Esophagus (tissue), 2 donors: ENCODE measurements at regions not wholly inside any gene's neighbourhood (a gene's known extent, or its start where the extent isn't known, plus 50 kb on each side); places are given as distances from the start of the nearest gene placed in this dataset.

Source experiments
- H3K27ac ChIP-seq, 2 donors: one replicate each; pipeline ENCODE4 v1.5.1; 2013; ENCODE audit warnings: low read depth in 2 of 2, mild to moderate bottlenecking in 2 of 2, inconsistent platforms in 1 of 2, low read length in 1 of 2, moderate library complexity in 1 of 2
- H3K27me3 ChIP-seq, 2 donors: one replicate each; pipeline ENCODE4 v1.6.1; 2013; ENCODE audit warnings: low read length in 2 of 2, control low read depth in 1 of 2, mild to moderate bottlenecking in 1 of 2; ENCODE audit not compliant: insufficient read depth in 2 of 2, control insufficient read depth in 1 of 2
- H3K36me3 ChIP-seq, 2 donors: one replicate each; pipeline ENCODE4 v1.6.1; 2013; ENCODE audit warnings: low read length in 1 of 2; ENCODE audit not compliant: control insufficient read depth in 2 of 2, insufficient read depth in 2 of 2
- H3K4me1 ChIP-seq, 2 donors: one replicate each; pipeline ENCODE4 v1.6.1; 2013; ENCODE audit warnings: low read length in 1 of 2; ENCODE audit not compliant: control insufficient read depth in 2 of 2, insufficient read depth in 2 of 2
- H3K4me3 ChIP-seq, 2 donors: one replicate each; pipeline ENCODE4 v1.5.1; 2013; ENCODE audit warnings: low read length in 2 of 2, mild to moderate bottlenecking in 2 of 2, low read depth in 1 of 2, moderate library complexity in 1 of 2
- H3K9me3 ChIP-seq, 2 donors: one replicate each; pipeline ENCODE4 v1.6.1; 2013; ENCODE audit warnings: mild to moderate bottlenecking in 2 of 2, low read depth in 1 of 2, low read length in 1 of 2, moderate library complexity in 1 of 2; ENCODE audit not compliant: control insufficient read depth in 2 of 2, insufficient read depth in 1 of 2
- WGBS, 2 donors: extraction: QIAGEN DNeasy Blood & Tissue Kit; methylation state at CpG; one replicate each; pipeline ENCODE4 v1.1.7; 2013; 5-methylcytosine and 5-hydroxymethylcytosine counted together
- donor health status: healthy with polysubstance abuse.
- donor health status: Bipolar disorder and iron deficiency.

DNA sequence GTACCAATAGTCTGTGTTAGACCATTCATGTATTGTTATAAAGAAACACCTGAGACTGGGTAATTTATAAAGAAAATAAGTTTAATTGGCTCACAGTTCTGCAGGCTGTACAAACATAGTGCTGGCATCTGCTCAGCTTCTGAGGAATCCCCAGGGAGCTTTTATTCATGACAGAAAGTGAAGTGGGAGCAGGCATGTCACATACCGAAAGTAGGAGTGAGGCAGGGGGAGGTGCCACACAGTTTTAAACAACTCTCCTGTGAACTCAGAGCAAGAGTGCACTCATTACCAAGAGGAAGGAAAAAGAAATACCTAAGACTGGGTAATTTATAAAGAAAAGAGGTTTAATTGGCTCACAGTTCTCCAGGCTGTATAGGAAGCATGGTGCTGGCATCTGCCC is 591.2 kb downstream of the PPP4R3C start:
- Histone ChIP-seq H3K36me3 (no peaks in the 10 kb centered on the region), H3K27me3 (no peaks in the 10 kb centered on the region), H3K27ac (no peak overlapping the region), H3K4me3 (no peak overlapping the region), H3K9me3 (peaks cover 0 to 3% of the 10 kb centered on the region in 2 donors), H3K4me1 (no peaks in the 10 kb centered on the region)
- 86 to 88% methylated on average over 1 of the region's 1 CpG for WGBS, 2 donors

DNA sequence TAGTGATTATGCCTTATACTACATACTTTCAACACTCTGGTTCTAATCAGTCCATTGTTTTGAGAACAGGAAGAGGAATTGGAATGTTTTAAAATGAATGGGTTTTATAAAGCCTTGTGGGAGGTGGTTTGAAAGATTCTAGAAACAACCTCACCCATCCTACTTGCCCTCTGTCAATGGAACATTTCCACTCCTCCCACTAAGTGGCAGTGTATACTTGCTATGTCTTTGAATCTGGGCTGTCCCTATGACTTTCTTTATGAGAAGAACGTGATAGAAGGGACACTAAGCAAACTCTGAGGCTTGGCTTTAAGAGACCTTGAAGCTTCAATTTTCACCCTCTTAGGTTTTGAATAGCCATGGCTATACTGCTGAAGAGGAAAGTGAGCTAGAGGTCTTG is 611.2 kb downstream of the PPP4R3C start:
- H3K27ac ChIP-seq, result no peak overlapping the region
- H3K4me1 ChIP-seq, result no peaks in the 10 kb centered on the region
- H3K4me3 ChIP-seq, result no peak overlapping the region
- no peaks in the 10 kb centered on the region for H3K9me3 ChIP-seq
- 0 to 7% methylated on average over 1 of the region's 1 CpG for WGBS, 2 donors
- no peaks in the 10 kb centered on the region for H3K36me3 ChIP-seq
- no peaks in the 10 kb centered on the region for H3K27me3 ChIP-seq

DNA sequence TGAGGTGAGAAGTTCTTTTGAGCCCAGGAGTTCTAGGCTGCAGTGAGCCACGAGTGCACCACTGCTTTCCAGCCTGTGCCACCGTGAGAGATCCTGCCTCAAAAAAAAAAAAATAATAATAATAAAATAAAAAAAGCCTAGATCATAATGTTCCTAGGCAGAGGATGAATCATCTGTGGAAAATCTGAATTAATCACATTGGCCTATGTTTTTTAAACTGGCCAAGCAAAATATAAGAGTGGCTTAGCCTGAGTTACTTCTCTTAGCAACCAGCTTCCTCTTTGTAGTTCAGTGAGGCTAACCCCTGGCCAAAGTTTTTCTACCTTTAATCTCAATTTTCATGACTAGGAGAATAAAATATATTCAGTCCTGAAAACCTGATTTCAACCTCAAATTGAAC is 614.6 kb downstream of the PPP4R3C start:
- 40 to 48% methylated on average over 2 of the region's 2 CpGs for WGBS, 2 donors
- no peaks in the 10 kb centered on the region for H3K27me3 ChIP-seq
- no peaks in the 10 kb centered on the region for H3K4me1 ChIP-seq
- no peak overlapping the region for H3K27ac ChIP-seq
- H3K36me3 ChIP-seq, result no peaks in the 10 kb centered on the region
- no peaks in the 10 kb centered on the region for H3K9me3 ChIP-seq
- no peak overlapping the region for H3K4me3 ChIP-seq

DNA sequence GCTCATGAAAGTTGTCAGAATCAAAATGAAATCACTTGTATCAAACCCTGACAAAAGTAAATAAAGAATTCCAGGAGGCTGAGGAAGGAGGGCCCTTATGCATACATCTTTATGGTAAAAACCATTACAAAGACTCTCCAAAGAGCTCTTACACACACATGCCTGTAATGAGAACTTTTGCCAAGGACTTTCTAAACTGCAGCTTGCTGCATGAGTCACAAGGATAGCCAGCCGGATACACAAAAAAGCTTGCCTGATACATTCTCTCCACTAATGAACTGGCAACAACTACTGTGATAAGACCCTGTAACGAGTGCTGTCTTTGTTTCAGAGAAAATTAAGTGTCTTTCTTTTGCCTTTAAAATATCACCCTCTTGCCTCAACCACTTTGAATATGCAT is 618.1 kb downstream of the PPP4R3C start:
- H3K27ac ChIP-seq, result no peak overlapping the region
- no peak overlapping the region for H3K4me3 ChIP-seq
- H3K36me3 ChIP-seq, result no peaks in the 10 kb centered on the region
- H3K9me3 ChIP-seq, result peaks cover 0 to 2% of the 10 kb centered on the region in 2 donors
- 42 to 53% methylated on average over 2 of the region's 2 CpGs for WGBS, 2 donors
- H3K4me1 ChIP-seq, result no peaks in the 10 kb centered on the region
- H3K27me3 ChIP-seq, result no peaks in the 10 kb centered on the region

DNA sequence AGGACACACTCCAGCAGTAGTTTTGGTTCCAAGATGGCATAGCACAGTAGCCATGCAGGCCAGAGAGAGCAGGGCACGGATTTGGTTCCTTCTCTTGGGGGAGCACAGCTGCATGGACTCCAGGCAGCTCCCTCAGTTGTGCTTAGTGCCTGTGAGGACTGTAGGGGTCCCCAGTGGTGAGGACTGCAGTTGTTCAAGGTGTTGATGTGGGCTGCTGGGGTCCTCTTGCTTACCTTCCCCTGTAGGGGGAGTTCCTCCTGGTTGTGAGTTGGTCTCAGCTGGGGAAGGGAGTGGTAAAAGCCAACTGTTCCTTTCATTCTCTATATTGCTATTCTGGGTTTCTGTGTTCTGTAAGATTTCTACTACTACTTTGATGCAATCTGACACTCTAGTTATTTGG is 606.5 kb downstream of the MAGEB5 start:
- Histone ChIP-seq H3K27me3 (no peaks in the 10 kb centered on the region), H3K4me3 (no peak overlapping the region), H3K4me1 (no peaks in the 10 kb centered on the region), H3K27ac (no peak overlapping the region), H3K9me3 (peaks cover 0 to 2% of the 10 kb centered on the region in 2 donors), H3K36me3 (no peaks in the 10 kb centered on the region)
- WGBS, 2 donors, result 20 to 24% methylated on average over 1 of the region's 1 CpG

DNA sequence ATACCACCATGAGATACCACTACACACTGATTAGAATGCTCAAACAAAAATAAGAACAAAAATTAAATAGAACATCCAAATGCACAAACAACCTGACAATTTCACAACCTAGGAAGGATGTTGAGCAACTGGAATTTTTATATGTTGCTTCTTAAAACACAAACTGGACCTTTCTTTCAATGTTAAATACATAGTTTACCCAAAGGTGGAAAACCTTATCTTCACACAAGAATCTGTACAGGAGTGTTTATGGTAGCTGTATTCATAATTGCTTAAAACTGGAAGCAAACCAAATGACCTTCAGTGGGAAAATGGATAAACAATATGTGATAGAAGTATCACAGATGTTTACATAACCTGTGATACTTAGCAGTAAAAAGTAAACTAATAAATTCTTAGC is 573.8 kb downstream of the MAGEB5 start:
- Histone ChIP-seq H3K36me3 (no peaks in the 10 kb centered on the region), H3K9me3 (no peaks in the 10 kb centered on the region), H3K4me1 (no peaks in the 10 kb centered on the region), H3K27ac (no peak overlapping the region), H3K4me3 (no peak overlapping the region), H3K27me3 (no peaks in the 10 kb centered on the region)

DNA sequence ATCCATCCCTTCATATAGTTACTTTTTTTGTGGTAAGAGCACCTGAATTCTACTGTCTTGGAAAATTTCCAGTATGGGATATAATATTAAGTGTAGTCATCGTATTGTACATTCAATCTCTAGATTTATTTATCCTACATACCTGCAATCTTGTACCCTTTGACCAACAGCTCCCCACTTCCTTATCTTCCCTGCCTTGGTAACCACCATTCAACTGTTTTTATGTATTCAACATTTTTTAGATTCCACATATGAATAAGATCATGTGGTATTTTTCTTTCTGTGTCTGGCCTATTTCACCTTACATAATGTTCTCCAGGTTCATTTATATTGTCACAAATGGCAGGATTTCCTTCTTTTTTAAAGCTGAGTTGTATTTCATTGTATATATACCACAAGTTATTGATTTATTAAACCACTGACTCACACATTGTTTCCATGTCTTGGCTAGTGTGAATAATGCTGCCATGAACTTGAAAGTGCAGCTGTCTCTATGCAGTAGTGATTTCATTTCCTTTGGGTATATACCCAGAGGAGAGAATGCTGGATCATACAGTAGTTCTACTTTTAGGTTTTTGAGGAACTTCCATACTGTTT is 572.5 kb downstream of the MAGEB5 start:
- WGBS, 2 donors, result 52 to 81% methylated on average over 1 of the region's 1 CpG
- H3K9me3 ChIP-seq, result no peaks in the 10 kb centered on the region

DNA sequence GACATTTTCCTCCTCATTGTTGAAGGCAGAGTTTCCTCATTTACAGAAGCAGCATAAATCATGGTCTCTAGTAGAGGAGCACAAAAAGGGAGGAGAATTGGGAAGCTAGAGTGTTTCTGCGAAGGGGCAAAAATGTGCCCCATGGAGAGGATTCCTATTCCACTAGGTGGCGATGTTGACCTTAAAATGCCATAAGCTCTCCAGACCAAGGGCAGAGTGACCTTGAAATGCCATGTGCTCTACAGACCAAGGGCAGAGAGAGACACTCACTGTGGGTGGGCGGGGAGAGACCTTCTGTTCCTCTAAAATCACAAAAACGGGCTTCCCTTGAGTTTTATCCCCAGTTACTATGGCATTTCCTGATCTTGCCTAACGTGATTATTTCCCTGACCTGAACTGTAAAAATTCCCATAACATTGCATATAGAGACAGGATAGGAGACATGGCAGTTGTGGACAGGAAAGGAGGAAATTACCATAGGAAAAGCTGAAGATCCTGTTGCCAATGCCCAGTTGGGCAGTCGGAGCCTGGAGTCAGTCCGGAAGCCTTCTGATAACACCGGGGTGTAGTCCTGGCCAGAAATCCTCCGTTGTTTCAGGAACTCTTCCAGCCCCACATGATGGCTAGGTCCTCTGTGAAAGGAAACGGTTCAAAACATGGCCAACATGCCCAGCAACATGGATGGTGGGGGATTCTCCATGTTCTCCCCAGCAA is 567.7 kb downstream of the MAGEB5 start:
- H3K36me3 ChIP-seq, result no peaks in the 10 kb centered on the region
- H3K4me3 ChIP-seq, result no peak overlapping the region
- H3K9me3 ChIP-seq, result no peaks in the 10 kb centered on the region
- 59 to 65% methylated on average over 10 of the region's 10 CpGs for WGBS, 2 donors
- no peak overlapping the region for H3K27ac ChIP-seq
- H3K27me3 ChIP-seq, result no peaks in the 10 kb centered on the region
- H3K4me1 ChIP-seq, result no peaks in the 10 kb centered on the region

More for the DNA sequence above, 572.5 kb downstream of the MAGEB5 start:
- Histone ChIP-seq H3K36me3 (no peaks in the 10 kb centered on the region), H3K27ac (no peak overlapping the region), H3K4me1 (no peaks in the 10 kb centered on the region), H3K4me3 (no peak overlapping the region), H3K27me3 (no peaks in the 10 kb centered on the region)

DNA sequence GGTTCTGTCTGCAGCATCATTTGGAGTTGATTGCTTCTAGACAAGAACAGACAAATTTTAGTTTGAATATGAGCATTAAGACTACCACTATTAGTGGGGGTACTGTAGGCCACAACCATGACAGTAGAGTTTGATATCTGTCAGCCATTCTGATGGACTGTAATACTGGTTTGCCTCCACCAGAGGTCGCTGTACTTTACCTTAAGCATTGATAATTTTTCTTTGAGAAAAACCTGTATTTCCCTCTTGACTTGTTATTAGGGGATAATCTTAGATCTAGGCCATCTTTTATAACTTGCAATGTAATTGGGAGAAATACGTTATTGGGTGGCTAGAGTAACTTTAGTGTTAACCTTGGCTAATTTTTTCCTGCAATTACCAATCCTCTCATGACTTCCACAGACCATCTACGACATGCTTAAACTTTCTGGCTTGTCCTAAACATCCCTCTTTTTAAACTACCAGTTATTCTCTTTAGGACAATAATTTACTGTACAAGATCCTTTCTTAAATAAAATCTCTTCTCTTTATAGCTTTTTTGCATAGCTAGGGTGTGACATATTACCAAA is 562.4 kb downstream of the MAGEB5 start:
- no peaks in the 10 kb centered on the region for H3K27me3 ChIP-seq
- H3K36me3 ChIP-seq, result no peaks in the 10 kb centered on the region
- no peak overlapping the region for H3K4me3 ChIP-seq
- H3K4me1 ChIP-seq, result no peaks in the 10 kb centered on the region
- 74 to 76% methylated on average over 3 of the region's 3 CpGs for WGBS, 2 donors
- H3K27ac ChIP-seq, result no peak overlapping the region
- H3K9me3 ChIP-seq, result peaks cover 0 to 2% of the 10 kb centered on the region in 2 donors

DNA sequence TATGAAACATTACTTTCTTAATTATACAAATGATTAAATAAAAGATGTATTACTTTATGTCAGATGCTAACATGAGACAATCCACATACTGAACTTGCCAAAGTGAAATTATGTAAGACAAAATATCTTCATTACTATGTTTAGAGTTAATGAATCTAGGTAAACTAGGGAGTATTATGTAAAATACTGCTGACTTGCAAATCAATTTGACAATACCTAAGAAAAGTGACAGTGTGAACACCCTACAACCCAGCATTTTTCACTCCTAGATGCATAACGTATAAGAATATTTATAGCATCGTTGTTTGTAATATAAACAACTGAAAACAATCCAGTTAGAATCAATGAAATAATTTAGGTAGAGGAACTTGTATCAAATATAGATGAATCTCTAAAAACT is 546.3 kb downstream of the MAGEB5 start:
- Histone ChIP-seq H3K36me3 (no peaks in the 10 kb centered on the region), H3K9me3 (no peaks in the 10 kb centered on the region), H3K4me3 (no peak overlapping the region), H3K4me1 (no peaks in the 10 kb centered on the region), H3K27ac (no peak overlapping the region), H3K27me3 (no peaks in the 10 kb centered on the region)
- WGBS, 2 donors, result 81 to 89% methylated on average over 2 of the region's 2 CpGs
